HG02885 (cell line): ENCODE measurements at regions not wholly inside any gene's neighbourhood (a gene's known extent, or its start where the extent isn't known, plus 50 kb on each side); places are given as distances from the start of the nearest gene placed in this dataset.

Source experiments
- ATAC-seq: cut with Tn5 transposase; IDR thresholded peaks from one replicate; pipeline ENCODE4 v1.9.1; 2021; ENCODE audit warnings: mild to moderate bottlenecking; ENCODE audit not compliant: unreplicated experiment, poor library complexity

- ATAC-seq: no peak
Observed at GRCh38 chr6:134117409-134117808, 65.0 kb upstream of the SLC2A12 start.

GRCh38 chr6:134115715-134116074, 63.3 kb upstream of the SLC2A12 start:
- no peak for ATAC-seq

- ATAC-seq: no peak
Observed at GRCh38 chr6:134114918-134115714, 62.7 kb upstream of the SLC2A12 start.

- no peak for ATAC-seq
Observed at GRCh38 chr6:134114489-134114888, 62.1 kb upstream of the SLC2A12 start.

- no peak for ATAC-seq
Observed at GRCh38 chr6:134111726-134112125, 59.3 kb upstream of the SLC2A12 start.

GRCh38 chr6:134111062-134111677, 58.7 kb upstream of the SLC2A12 start:
- ATAC-seq: peak; percentile 71

- no peak for ATAC-seq
Observed at GRCh38 chr6:134106702-134107101, 54.3 kb upstream of the SLC2A12 start.

- no peak for ATAC-seq
Observed at GRCh38 chr6:134105940-134106339, 53.5 kb upstream of the SLC2A12 start.

GRCh38 chr6:134103006-134103405, 50.6 kb upstream of the SLC2A12 start:
- no peak for ATAC-seq
